ENCODE measurements at regions not wholly inside any gene's neighbourhood (a gene's known extent, or its start where the extent isn't known, plus 50 kb on each side); places are given as distances from the start of the nearest gene placed in this dataset.
"Not testable (repeated sequence)": the region's sequence is repeated elsewhere in the genome, so short reads cannot be mapped to it uniquely, and the experiment has no call there.

GRCh38 chr3:134704133-134704532, 53.3 kb upstream of the KY start:
- DNase-seq (ENCODE audit: low spot score), result no peak

GRCh38 chr3:134704556-134704955, 53.7 kb upstream of the KY start:
- no peak for DNase-seq (ENCODE audit: low spot score)

- no peak for DNase-seq (ENCODE audit: low spot score)
Measured at GRCh38 chr3:134707908-134708597, 57.2 kb upstream of the KY start.

GRCh38 chr3:134708671-134709070, 57.8 kb upstream of the KY start:
- DNase-seq (ENCODE audit: low spot score), result no peak

GRCh38 chr3:134709076-134709475, 58.3 kb upstream of the KY start:
- no peak for DNase-seq (ENCODE audit: low spot score)

GRCh38 chr3:134709561-134710312, 58.9 kb upstream of the KY start:
- peak; percentile 23 for DNase-seq (ENCODE audit: low spot score)

GRCh38 chr3:134710313-134710680, 59.5 kb upstream of the KY start:
- no peak for DNase-seq (ENCODE audit: low spot score)

DNA sequence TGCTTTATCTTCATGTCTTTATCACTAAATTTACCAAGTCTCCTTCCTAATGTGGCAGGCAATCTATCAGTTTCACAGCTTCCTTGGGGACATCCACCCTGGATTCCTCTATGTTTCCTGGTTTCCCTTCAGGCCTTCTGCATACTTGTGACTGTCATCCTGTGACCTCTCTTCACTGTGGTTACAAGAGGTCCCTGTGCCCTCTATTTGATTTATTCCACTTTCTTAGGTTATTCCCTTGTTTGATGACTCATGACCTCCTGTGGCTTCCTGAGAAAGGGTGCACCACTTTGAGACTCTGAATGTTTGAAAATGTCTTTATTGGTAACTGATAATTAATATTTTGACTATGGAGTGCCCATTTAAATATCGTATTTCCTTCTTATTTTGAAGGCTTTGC, 60.5 kb upstream of the KY start:
- DNase-seq (ENCODE audit: low spot score), result no peak

DNA sequence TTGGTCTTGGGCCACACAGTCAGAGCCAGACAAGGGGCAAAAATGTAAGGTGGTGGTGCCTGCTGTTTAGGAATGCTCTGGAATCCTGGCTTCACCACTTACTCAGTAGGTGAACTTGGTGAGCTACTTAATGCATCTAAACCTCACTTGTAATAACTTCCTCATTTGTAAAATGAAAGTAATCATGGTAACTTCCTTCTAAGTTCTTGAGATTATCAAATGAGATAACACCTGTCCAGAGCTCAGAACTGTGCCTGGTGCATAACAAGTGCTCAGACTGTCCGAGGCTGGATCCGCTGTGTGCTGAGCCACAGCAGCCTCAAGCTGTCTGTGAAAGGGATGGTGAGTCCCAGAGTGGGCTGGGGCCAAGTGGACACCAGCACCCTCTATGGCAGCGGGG, 62.8 kb upstream of the KY start:
- DNase-seq (ENCODE audit: low spot score), result no peak

DNA sequence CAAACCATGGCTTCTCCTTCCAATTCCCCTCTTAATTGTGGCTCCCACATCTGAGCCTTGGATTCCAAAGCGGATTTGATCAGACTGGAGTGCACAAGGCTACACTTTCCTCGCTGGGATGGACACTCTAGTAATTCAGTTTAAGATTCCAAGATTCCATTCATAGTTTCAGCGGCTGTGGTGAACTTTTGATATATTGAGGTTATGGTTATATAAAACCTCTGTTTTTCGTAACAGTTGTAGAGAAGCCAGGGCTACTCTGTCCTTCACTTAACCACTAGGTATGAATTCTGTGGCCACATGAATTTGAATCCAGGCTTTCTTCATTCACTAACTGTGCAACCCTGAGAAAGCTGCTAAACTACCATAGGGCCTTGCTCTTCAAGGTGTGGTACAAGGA, 67.9 kb upstream of the KY start:
- no peak for DNase-seq (ENCODE audit: low spot score)

DNA sequence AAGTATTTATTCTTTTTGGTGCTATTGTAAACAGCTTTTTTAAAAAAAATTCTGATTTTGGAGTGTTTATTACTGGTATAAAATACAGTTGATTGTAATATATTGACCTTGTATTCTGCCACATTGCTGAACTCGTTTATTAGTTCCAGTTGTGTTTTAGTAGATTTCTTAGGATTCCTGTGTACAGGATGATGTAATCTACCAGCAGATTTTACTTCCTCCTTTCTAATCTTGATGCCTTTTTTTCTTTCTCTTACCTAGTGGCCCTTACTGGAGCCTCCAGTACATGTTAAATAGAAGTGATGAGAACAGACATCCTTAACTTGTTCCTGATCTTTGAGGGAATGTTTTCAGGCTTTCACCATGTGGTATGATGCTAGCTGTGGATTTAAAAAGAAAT, 70.4 kb upstream of the KY start:
- no peak for DNase-seq (ENCODE audit: low spot score)

GRCh38 chr3:134722969-134723368, 72.1 kb upstream of the EPHB1 start:
- no peak for DNase-seq (ENCODE audit: low spot score)

DNA sequence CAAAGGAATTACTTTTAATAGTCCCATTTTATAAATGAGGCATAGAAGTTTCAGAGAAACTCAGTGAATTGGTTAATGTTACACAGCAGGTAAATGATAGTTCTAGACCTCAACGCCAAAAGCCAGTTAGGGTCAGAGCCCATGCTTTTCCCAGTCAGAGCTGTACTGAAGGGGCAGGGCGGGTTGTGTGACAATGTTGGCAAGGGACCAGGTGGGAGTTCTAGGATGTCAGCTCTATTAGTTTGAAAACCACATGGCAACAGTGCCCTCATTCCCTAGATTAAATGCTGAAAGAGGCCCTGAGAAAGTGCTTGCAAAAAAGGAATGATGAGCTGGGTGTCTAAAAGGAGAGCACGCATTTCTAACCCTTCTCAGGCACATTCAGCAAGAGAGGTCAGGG, 65.4 kb upstream of the EPHB1 start:
- no peak for DNase-seq (ENCODE audit: low spot score)

GRCh38 chr3:134737516-134737915, 57.5 kb upstream of the EPHB1 start:
- DNase-seq (ENCODE audit: low spot score), result no peak

DNA sequence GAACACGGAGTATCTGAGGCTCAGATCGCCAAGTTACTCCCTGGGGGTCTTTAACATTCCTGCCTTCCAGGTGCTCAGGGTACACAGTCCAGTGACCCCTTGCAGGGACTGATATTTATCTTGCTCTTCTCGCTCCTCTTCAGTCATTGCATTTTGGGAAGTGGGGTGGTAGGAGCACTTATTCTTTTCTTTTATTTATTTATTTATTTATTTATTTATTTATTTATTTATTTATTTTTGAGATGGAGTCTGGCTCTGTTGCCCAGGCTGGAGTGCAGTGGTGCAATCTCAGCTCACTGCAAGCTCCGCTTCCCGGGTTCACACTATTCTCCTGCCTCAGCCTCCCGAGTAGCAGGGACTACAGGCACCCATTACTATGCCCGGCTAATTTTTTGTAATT, 55.0 kb upstream of the EPHB1 start:
- not testable (repeated sequence) for DNase-seq (ENCODE audit: low spot score)

- DNase-seq (ENCODE audit: low spot score), result no peak
Measured at GRCh38 chr3:134742202-134742601, 52.9 kb upstream of the EPHB1 start.

DNA sequence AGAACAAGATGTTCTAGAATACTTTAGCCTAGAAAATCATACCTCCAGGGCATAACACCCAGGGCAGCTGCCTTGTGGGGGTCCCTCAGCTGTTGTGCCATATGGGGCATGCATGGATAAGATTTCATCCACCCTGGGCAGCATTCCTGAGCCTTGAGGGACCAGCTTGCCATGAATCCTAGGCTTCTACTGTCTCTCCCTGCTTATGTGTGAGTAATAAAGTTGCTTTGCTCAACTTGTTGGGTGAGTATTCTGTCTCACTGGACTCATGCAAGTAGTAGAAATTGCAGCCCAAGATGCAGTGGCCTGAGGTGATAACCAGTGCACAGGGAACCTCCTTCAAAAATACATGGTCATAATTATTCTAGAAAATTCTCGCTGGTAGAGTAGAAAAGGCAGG, 52.1 kb upstream of the EPHB1 start:
- no peak for DNase-seq (ENCODE audit: low spot score)
